GM18951 (cell line): ENCODE measurements at regions not wholly inside any gene's neighbourhood (a gene's known extent, or its start where the extent isn't known, plus 50 kb on each side); places are given as distances from the start of the nearest gene placed in this dataset.

Experiments
- POLR2A ChIP-seq: IDR thresholded peaks from 4 replicates; pipeline ENCODE4 v1.6.1; 2011; ENCODE audit warnings: mild to moderate bottlenecking; ENCODE audit not compliant: insufficient read length, insufficient read depth; ENCODE audit errors: extremely low read depth
- in situ Hi-C: fragments of 300-500 bp; cut with MboI; formaldehyde crosslinking; loops from one replicate; pipeline ENCODE4 v1.12.0; 2022; ENCODE audit warnings: low sequenced_read_pairs, mixed read lengths, inconsistent platforms; ENCODE audit not compliant: unreplicated experiment

DNA sequence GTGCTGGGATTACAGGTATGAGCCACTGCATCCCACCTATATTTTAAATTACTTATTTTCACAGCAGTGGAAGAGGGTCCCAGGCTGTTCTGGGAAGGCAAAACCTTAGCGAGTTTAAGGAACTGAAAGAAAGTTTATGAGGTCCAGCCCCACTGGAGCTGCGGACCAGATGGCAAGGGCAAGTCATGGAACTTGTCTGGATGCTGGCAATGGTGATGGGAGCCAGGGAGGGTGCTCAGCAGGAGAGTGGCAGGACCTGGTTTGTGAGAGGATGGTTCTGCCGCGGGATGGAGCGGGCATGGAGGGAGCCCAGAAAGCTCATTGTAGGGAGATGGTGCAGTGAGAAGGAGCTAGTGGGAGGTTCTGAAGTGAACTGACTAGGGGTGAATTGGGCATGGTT is 50.6 kb upstream of the SLC45A1 start:
- no peak for TF ChIP-seq POLR2A
- in situ Hi-C loops, result no loop called here

DNA sequence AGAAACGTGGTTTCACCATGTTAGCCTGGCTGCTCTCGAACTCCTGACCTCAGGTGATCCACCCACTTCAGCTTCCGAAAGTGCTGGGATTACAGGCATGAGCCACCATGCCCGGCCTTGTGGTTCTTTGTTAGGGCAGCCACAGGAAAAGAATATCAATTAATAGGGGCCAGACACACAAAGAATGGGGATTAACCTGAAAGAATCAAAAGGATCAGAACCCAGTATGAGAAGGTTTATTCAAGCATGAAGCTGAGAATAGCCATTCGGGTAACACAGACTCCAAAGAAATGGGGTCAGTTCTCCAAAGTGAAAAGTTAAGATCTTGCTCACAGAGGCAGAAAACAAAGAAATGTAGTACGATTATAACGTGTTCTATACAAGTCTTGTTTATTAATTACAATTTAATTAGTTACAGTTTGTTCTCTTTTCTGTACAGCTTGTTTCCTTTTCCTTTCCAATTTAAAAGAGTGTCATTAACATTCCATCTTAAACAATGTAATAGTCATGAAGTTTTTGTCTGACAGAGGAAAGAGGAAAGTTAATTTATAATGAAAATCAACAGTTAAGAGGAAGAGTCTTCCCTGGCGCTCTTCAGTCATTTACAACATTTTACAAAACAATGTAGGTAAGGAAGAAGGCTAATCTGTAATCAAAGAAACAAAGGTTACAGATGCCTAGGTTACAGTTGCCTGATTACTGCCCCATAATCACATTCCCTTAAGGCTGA is 51.3 kb upstream of the SLC45A1 start:
- in situ Hi-C loops, result no loop called here
- no peak for TF ChIP-seq POLR2A

DNA sequence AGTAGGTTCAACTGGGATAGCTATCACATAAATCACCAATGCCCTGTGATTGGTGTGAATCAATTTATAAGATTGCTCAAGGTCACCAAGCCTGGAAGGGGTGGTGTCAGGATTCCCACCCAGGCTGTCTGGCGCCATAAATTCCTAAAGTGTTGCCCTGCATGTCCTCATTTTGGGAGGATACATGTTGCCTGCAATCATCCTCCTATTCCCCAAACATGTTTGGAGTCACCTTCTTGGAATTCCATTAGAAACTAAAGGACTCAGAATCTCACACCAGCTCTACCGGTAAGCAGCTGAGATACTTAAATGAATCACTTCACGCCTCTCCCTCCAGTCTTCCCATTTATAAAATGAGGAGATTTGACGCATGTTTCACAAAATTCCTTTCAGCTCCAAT is 54.1 kb upstream of the SLC45A1 start:
- no peak for TF ChIP-seq POLR2A
- in situ Hi-C loops, result no loop called here

DNA sequence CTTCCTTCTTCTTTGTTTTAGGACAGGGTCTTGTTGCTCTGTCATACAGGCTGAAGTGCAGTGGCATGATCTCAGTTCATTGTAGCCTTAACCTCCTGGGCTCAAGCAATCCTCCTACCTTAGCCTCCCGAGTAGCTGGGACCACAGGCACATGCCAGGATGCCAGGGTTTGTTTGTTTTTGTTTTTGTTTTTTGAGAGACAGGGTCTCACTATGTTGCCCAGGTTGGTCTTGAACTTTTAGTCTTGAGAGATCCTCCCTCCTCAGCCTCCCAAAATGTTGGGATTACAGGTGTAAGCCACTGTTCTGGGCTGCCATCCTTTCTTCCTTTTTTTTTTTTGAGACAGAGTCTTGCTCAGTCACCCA is 56.5 kb upstream of the SLC45A1 start:
- in situ Hi-C loops, result no loop called here
- TF ChIP-seq POLR2A, result no peak

DNA sequence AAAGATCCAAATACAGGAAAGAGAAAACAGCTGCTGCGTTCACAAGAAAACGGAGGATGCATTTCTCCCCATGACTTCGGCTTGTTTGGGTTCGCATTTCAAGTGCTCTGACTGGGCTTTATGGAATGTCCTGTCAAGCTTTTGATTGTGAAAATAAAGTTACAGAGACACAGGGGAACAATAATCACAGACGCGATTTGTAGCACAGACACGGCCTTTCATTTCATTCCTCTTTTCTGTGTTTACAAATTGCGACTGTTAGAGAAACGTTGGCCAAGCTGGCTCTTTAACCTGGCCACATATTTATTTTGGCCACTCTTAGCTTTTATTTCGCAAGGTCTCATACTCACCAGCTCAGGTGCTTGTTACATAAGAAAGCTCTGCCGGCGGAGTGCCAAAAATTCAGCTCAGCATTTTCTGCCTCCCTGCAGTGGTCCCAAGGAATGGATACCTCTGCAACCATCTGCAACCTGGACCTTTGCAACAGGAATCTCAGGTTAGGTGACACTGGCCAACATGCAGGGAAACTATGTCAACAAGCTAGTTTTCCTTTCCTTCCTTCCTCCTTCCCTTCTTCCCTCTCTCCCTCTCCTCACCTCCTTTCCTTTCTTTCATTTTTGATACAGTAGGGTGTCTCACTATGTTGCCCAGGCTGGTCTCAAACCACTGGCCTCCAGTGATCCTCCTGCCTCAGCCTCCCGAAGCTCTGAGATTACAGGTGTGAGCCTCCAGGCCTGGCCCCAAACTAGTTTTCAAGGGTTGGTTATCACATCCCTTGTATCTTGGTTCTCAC is 58.2 kb upstream of the SLC45A1 start:
- in situ Hi-C loops, result no loop called here
- TF ChIP-seq POLR2A, result no peak

DNA sequence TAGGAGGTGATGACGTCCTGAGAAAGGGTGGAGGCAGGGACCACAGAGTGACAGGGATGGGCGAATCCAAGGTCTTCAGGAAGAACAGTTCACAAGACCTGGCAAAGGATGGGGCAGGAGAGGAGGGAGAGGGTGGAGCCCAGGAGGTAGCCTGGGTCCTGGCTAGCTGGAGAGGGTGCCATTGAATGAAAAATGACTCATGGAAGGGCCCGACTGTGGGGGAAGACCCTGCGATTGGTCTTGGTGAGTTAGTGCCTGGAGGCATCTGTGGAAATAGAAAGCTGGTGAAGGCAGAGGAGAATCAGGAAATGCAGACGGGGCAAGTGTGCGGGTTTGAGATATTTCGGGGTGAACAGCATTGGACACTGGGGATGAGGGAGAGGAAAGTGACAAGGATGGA is 60.3 kb upstream of the SLC45A1 start:
- in situ Hi-C loops, result no loop called here
- no peak for TF ChIP-seq POLR2A

DNA sequence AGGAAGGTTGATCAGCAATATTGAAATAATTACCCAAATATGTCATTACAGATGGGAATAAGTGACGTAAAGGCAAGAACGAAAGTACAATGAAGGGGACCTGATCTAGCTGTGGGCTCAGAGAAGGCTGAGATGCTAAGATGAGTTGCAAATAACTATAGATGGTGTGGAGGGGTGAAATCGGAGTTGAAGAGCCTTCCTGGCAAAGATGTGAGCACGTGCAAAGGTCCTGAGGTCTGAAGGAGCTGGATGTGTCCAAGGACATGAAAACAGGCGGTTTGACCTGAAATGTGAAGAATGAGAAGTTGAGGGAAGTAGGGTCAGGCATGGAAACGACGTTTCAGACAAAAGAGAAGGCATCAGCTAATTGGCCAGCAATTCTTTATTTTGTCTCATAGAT is 61.6 kb upstream of the SLC45A1 start:
- in situ Hi-C loops, result no loop called here
- no peak for TF ChIP-seq POLR2A

DNA sequence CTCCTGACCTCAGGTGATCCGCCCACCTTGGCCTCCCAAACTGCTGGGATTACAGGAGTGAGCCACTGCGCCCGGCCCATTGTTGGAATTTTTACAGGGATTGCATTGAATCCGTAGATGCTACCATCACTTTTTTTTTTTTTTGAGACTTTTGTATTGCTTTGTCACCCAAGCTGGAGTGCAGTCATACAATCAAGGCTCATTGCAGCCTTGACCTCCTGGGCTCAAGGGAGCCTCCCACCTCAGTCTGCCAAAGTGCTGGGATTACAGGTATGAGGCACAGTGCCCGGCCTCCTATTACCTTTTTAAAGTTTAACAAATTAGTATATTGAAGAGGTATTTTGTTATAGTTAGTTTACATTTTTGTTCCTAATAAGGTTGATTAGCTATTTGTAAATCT is 62.2 kb upstream of the SLC45A1 start:
- in situ Hi-C loops, result no loop called here
- TF ChIP-seq POLR2A, result no peak

DNA sequence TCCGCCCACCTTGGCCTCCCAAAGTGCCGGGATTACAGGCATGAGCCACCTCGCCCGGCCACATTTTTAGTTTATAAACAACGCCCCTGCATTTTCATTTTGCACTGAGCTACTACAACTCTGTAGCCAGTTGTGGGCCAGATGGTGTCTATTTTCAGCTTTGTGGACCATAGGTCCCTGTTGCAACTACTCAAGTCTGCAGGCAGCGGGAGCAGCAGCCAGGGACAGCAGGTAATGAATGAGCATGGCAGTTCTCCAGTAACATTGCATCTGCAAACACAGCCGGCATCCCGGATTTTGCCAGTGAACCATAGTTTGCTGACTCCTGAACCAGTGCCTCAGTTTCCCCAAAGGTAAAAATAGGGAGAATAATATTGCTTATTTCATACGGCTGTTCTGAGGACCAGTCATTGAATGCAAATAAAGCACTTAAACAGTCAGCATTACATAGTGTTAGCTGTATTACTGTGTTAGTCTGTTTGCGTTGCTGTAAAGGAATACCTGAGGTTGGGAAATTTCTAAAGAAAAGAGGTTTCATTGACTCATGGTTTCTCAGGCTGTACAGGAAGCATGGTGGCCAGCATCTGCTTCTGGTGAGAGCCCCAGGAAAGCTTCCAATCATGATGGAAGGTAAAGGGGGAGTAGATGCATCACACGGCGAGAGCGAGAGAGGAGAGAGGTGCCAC is 65.5 kb upstream of the SLC45A1 start:
- in situ Hi-C loops, result no loop called here
- TF ChIP-seq POLR2A, result no peak

DNA sequence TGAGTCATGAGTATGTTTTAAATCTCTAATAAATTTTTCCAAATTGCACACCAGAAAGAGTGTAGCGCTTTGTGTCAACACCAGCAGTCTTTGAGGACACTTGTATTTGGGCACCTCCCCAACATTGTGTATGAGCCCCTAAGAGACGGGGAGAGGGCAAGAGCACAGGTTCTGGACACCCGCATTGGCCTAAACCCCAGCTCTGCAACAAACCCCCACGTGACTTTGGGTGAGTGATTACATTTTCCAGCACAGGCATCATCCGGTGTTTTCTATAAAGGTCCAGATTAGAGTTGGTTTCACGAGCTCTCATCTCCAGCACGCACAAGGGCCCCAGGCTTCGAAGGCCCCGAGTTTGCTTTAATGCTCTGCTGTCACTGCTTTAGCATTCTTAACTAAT is 66.3 kb upstream of the SLC45A1 start:
- TF ChIP-seq POLR2A, result no peak
- in situ Hi-C loops, result no loop called here

DNA sequence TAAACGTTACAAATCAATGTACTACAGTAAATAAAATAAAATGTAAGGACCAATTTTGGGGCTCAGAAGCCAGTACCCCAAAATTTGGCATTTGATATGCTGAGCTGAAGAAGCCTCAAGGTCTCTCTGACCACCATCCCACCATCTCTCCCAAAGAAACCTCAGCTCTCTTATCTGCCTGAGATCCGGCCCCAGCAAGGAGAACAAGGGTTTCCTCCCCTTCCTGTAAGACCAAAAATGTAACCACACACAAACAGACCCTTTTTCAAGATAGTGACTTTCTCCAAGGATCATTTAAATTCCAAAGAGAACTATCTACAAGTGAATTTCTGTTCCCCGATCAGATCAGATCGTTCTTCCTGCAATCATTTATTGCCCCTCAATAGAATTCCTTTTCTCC is 68.1 kb upstream of the SLC45A1 start:
- no peak for TF ChIP-seq POLR2A
- in situ Hi-C loops, result no loop called here

DNA sequence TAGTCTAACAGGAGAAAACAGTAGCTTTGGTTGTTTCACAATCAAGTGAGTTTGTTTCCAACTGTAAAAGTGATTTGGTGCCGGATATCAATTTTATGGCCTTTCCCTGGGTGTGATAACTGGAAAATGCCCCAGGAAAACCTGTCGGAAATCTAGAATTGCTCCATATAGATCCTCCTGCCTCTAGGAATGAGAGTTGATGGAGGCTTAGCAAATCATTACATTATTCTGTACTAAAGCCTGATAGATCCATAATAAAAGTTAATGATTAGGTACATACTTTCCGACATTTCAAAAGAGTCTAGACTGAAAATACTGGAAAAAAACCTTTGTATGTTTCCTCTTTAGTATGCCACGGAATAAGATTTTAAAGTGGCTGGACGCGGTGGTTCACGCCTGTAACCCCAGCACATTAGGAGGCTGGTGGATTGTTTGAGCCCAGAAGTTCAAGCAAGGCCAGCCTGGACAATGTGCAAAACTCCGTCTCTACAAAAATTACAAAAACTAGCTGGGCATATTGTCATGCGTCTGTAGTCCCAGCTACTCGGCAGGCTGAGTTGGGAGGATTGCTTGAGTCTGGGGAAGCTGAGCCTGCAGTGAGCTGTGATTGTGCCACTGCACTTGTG is 70.0 kb upstream of the SLC45A1 start:
- in situ Hi-C loops, result no loop called here
- no peak for TF ChIP-seq POLR2A

DNA sequence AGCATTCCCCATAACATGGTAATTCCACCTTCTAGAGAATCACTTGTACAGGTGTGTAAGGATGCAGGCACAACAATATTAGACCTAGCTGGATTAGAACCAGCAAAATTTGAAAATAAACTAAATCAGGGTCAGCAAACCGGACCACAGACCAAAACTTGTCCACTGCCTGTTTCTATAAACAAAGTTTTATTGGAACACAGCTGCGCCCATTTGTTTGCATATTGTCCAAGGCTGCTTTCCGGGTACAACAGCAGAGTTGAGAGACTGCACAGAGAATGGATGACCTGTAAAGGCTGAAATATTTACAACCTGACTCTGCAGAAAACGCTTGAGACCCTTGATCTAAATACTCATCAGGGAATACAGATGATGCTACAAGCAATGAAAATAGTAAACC is 73.6 kb upstream of the SLC45A1 start:
- in situ Hi-C loops, result no loop called here

More for the DNA sequence above, 73.6 kb upstream of the SLC45A1 start:
- TF ChIP-seq POLR2A, result no peak
